ENCODE measurements at regions not wholly inside any gene's neighbourhood (a gene's known extent, or its start where the extent isn't known, plus 50 kb on each side); places are given as distances from the start of the nearest gene placed in this dataset.

- H3K27me3 ChIP-seq, result no peaks in the 10 kb centered on the region
- DNase-seq (ENCODE audit: low spot score), result no peak
- H3F3A ChIP-seq (ENCODE audit: low read depth), result no peaks in the 10 kb centered on the region
- no peaks in the 10 kb centered on the region for H3K36me3 ChIP-seq
- no peak overlapping the region for H3K27ac ChIP-seq
- no peaks in the 10 kb centered on the region for H3K4me1 Mint-ChIP-seq
- no peak for TF ChIP-seq EZH2phosphoT487 (IDR thresholded peaks at IDR 0.05)
- TF ChIP-seq, protein P1, sequence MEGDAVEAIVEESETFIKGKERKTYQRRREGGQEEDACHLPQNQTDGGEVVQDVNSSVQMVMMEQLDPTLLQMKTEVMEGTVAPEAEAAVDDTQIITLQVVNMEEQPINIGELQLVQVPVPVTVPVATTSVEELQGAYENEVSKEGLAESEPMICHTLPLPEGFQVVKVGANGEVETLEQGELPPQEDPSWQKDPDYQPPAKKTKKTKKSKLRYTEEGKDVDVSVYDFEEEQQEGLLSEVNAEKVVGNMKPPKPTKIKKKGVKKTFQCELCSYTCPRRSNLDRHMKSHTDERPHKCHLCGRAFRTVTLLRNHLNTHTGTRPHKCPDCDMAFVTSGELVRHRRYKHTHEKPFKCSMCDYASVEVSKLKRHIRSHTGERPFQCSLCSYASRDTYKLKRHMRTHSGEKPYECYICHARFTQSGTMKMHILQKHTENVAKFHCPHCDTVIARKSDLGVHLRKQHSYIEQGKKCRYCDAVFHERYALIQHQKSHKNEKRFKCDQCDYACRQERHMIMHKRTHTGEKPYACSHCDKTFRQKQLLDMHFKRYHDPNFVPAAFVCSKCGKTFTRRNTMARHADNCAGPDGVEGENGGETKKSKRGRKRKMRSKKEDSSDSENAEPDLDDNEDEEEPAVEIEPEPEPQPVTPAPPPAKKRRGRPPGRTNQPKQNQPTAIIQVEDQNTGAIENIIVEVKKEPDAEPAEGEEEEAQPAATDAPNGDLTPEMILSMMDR (IDR thresholded peaks at IDR 0.05), result no peak
- no peak for TF ChIP-seq EZH2 (IDR thresholded peaks at IDR 0.05)
- H3K9me3 ChIP-seq (ENCODE audit: low read depth), result peaks cover 5% of the 10 kb centered on the region
- H3K79me2 ChIP-seq (ENCODE audit: low read depth), result no peaks in the 10 kb centered on the region
- H3K9me3 Mint-ChIP-seq, result peaks cover 9% of the 10 kb centered on the region
- H3K4me1 ChIP-seq, result no peaks in the 10 kb centered on the region
- no peaks in the 10 kb centered on the region for H3K36me3 Mint-ChIP-seq
- no peak overlapping the region for H2AFZ ChIP-seq (replicated peaks)
- no peaks in the 10 kb centered on the region for H4K20me1 ChIP-seq (ENCODE audit: low read depth)
- no peak overlapping the region for H3K9ac ChIP-seq
- H3K27ac Mint-ChIP-seq, result no peak overlapping the region
- no peak overlapping the region for H3K4me3 Mint-ChIP-seq
- no peak overlapping the region for H3K4me3 ChIP-seq
- H3K27me3 Mint-ChIP-seq (ENCODE audit: insufficient read depth, low read depth), result peaks cover 2% of the 10 kb centered on the region
- H3K4me2 ChIP-seq, result no peak overlapping the region
Measured at GRCh38 chr17:12457493-12457892, 208.2 kb upstream of the MYOCD start.

DNA sequence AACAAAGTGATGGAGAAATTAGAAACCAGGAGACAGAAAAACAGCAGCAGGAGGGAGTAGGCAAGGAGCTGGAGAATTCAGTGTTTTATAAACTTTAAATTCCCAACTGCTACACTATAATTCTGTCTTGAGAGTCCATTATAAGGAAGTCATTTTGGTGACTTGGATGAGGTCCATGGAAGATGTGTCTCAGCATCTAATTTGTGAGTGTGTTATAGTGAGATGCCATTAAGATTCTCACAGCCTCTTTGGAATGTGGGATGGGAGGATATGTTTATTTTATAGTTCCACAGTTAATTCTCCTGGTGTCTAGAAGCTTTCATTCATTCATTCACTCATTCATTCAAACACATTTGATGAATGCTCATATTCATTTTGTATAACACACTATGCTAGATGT lies 206.0 kb upstream of the MYOCD start:
- H4K20me1 ChIP-seq (ENCODE audit: low read depth), result no peaks in the 10 kb centered on the region
- H3K27ac Mint-ChIP-seq, result no peak overlapping the region
- DNase-seq (ENCODE audit: low spot score), result no peak

DNA sequence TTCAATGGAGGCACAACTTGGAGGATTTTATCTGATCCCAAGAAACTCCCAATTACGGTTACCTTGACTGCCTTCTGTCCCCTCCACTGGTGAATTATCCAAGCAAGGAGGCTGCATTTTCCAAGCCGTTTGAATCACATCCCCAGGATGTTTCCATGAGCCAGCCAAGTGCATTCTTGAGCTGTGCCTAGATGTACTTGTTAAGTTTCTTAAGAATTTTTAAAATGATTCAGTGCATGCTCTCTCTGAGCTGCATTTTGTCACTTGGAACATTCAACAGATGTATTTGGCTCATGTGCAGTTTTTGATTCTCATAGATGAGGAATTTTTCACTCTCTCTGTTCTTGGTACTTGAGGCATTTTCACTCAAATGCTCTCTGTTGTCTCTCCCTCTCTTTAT lies 202.6 kb upstream of the MYOCD start:
- no peaks in the 10 kb centered on the region for H3F3A ChIP-seq (ENCODE audit: low read depth)
- DNase-seq (ENCODE audit: low spot score), result no peak
- no peak overlapping the region for H3K27ac ChIP-seq
- H3K9me3 ChIP-seq (ENCODE audit: low read depth), result no peaks in the 10 kb centered on the region
- no peak overlapping the region for H2AFZ ChIP-seq (replicated peaks)
- no peaks in the 10 kb centered on the region for H3K36me3 ChIP-seq
- TF ChIP-seq, protein P1 (IDR thresholded peaks at IDR 0.05), result no peak
- TF ChIP-seq EZH2 (IDR thresholded peaks at IDR 0.05) (no peak), EZH2phosphoT487 (IDR thresholded peaks at IDR 0.05) (no peak)
- Mint-ChIP-seq H3K4me1 (no peaks in the 10 kb centered on the region), H3K4me3 (no peak overlapping the region), H3K36me3 (no peaks in the 10 kb centered on the region), H3K27ac (no peak overlapping the region), H3K9me3 (no peaks in the 10 kb centered on the region), H3K27me3 (ENCODE audit: insufficient read depth, low read depth) (no peaks in the 10 kb centered on the region)
- no peak overlapping the region for H3K9ac ChIP-seq
- H3K27me3 ChIP-seq, result no peaks in the 10 kb centered on the region
- H3K4me1 ChIP-seq, result no peaks in the 10 kb centered on the region
- no peaks in the 10 kb centered on the region for H4K20me1 ChIP-seq (ENCODE audit: low read depth)
- no peaks in the 10 kb centered on the region for H3K79me2 ChIP-seq (ENCODE audit: low read depth)
- H3K4me2 ChIP-seq, result no peak overlapping the region
- H3K4me3 ChIP-seq, result no peak overlapping the region

More for the DNA sequence above, 206.0 kb upstream of the MYOCD start:
- Histone ChIP-seq H3K79me2 (ENCODE audit: low read depth) (no peaks in the 10 kb centered on the region), H3K4me1 (no peaks in the 10 kb centered on the region), H3K27me3 (no peaks in the 10 kb centered on the region), H3K9me3 (ENCODE audit: low read depth) (peaks cover 5% of the 10 kb centered on the region), H3F3A (ENCODE audit: low read depth) (no peaks in the 10 kb centered on the region), H3K4me3 (no peak overlapping the region), H3K9ac (no peak overlapping the region), H2AFZ (replicated peaks) (no peak overlapping the region), H3K27ac (no peak overlapping the region), H3K36me3 (no peaks in the 10 kb centered on the region), H3K4me2 (no peak overlapping the region)
- no peaks in the 10 kb centered on the region for H3K36me3 Mint-ChIP-seq
- TF ChIP-seq, protein P1 (IDR thresholded peaks at IDR 0.05), result no peak
- TF ChIP-seq EZH2 (IDR thresholded peaks at IDR 0.05) (no peak), EZH2phosphoT487 (IDR thresholded peaks at IDR 0.05) (no peak)
- peaks cover 2% of the 10 kb centered on the region for H3K27me3 Mint-ChIP-seq (ENCODE audit: insufficient read depth, low read depth)
- H3K4me3 Mint-ChIP-seq, result no peak overlapping the region
- no peaks in the 10 kb centered on the region for H3K4me1 Mint-ChIP-seq
- H3K9me3 Mint-ChIP-seq, result peaks cover 9% of the 10 kb centered on the region

Data from neural progenitor cell (in vitro differentiated cells).